OCI-LY1 (cell line): ENCODE measurements at regions not wholly inside any gene's neighbourhood (a gene's known extent, or its start where the extent isn't known, plus 50 kb on each side); places are given as distances from the start of the nearest gene placed in this dataset.

Experiments
- H2AFZ ChIP-seq: fragments of 200-600 bp; sonication (generic), shearing (Covaris generic); 2 replicates; pipeline ENCODE4 v1.6.0; 2014; ENCODE audit warnings: antibody characterized with exemption, mild to moderate bottlenecking, low read length
- H3F3A ChIP-seq: fragments of 200-600 bp; sonication (generic), shearing (Covaris generic); 2 replicates; pipeline ENCODE4 v1.6.0; 2014; ENCODE audit warnings: mild to moderate bottlenecking, antibody characterized with exemption, low read length, moderate library complexity; ENCODE audit not compliant: insufficient read depth
- H3K27ac ChIP-seq: fragments of 200-600 bp; sonication (generic); 2 replicates; pipeline ENCODE4 v1.5.1; 2014; ENCODE audit warnings: low read length, mixed run types, mild to moderate bottlenecking, low read depth; ENCODE audit not compliant: poor library complexity, severe bottlenecking
- H3K27me3 ChIP-seq: fragments of 200-600 bp; sonication (generic); 2 replicates; pipeline ENCODE4 v1.6.0; 2014; ENCODE audit warnings: antibody characterized with exemption, mild to moderate bottlenecking, low read length, moderate library complexity; ENCODE audit not compliant: insufficient read depth
- H3K36me3 ChIP-seq: fragments of 200-600 bp; sonication (generic); 2 replicates; pipeline ENCODE4 v1.6.1; 2014; ENCODE audit warnings: mild to moderate bottlenecking, antibody characterized with exemption, low read length, moderate library complexity, mixed read lengths; ENCODE audit not compliant: insufficient read depth
- H3K4me1 ChIP-seq: fragments of 200-600 bp; sonication (generic); 2 replicates; pipeline ENCODE4 v1.5.1; 2014; ENCODE audit warnings: mild to moderate bottlenecking, low read length, moderate library complexity; ENCODE audit not compliant: insufficient read depth, severe bottlenecking
- H3K4me2 ChIP-seq: fragments of 200-600 bp; sonication (generic), shearing (Covaris generic); 2 replicates; pipeline ENCODE4 v1.6.1; 2014; ENCODE audit warnings: low read length
- H3K4me3 ChIP-seq: fragments of 200-600 bp; sonication (generic); 2 replicates; pipeline ENCODE4 v1.5.1; 2014; ENCODE audit warnings: low read length, low read depth, mild to moderate bottlenecking, mixed read lengths; ENCODE audit not compliant: poor library complexity, severe bottlenecking
- H3K79me2 ChIP-seq: fragments of 200-600 bp; shearing (Covaris generic); 2 replicates; pipeline ENCODE4 v1.6.1; 2016; ENCODE audit warnings: mixed run types, low read length, mixed read lengths; ENCODE audit not compliant: insufficient read depth
- H3K9ac ChIP-seq: fragments of 200-600 bp; sonication (generic), shearing (Covaris generic); 2 replicates; pipeline ENCODE4 v1.6.1; 2014; ENCODE audit warnings: mild to moderate bottlenecking, low read length, mixed read lengths
- H3K9me2 ChIP-seq: fragments of 200-600 bp; sonication (generic), shearing (Covaris generic); 2 replicates; pipeline ENCODE4 v1.6.1; 2014; ENCODE audit warnings: low read depth, mild to moderate bottlenecking, low read length, mixed read lengths
- H3K9me3 ChIP-seq: fragments of 200-600 bp; shearing (Covaris generic); 2 replicates; pipeline ENCODE4 v1.6.1; 2014; ENCODE audit warnings: low read length, mixed read lengths
- H4K20me1 ChIP-seq: fragments of 200-600 bp; sonication (generic), shearing (Covaris generic); 2 replicates; pipeline ENCODE4 v1.6.0; 2016; ENCODE audit warnings: mild to moderate bottlenecking, low read length; ENCODE audit not compliant: insufficient read depth
- EZH2 ChIP-seq: fragments of 200-600 bp; sonication (generic), shearing (Covaris generic); IDR thresholded peaks from 2 replicates; pipeline ENCODE4 v1.8.0; 2017; ENCODE audit warnings: borderline replicate concordance, mixed run types, mild to moderate bottlenecking, antibody characterized with exemption, low read length, moderate library complexity, mixed read lengths
- TF ChIP-seq, protein P1 (sequence below): fragments of 200-600 bp; sonication (generic), shearing (Covaris generic); IDR thresholded peaks from 2 replicates; pipeline ENCODE4 v1.5.1; 2017; ENCODE audit warnings: mild to moderate bottlenecking, antibody characterized with exemption, low read length, moderate library complexity, mixed read lengths

GRCh38 chr20:23215344-23215995 lies 129.3 kb upstream of the CD93 start:
- Histone ChIP-seq H3K27ac (no peak overlapping the region), H3K4me1 (no peaks in the 10 kb centered on the region), H3K4me3 (no peak overlapping the region), H4K20me1 (no peaks in the 10 kb centered on the region), H3K36me3 (no peaks in the 10 kb centered on the region), H3K27me3 (no peaks in the 10 kb centered on the region), H3K9me3 (no peaks in the 10 kb centered on the region), H2AFZ (no peak overlapping the region), H3K4me2 (no peak overlapping the region), H3K9ac (no peak overlapping the region), H3F3A (no peaks in the 10 kb centered on the region), H3K9me2 (no peaks in the 10 kb centered on the region), H3K79me2 (no peaks in the 10 kb centered on the region)
- no peak for TF ChIP-seq EZH2
- TF ChIP-seq, protein P1, sequence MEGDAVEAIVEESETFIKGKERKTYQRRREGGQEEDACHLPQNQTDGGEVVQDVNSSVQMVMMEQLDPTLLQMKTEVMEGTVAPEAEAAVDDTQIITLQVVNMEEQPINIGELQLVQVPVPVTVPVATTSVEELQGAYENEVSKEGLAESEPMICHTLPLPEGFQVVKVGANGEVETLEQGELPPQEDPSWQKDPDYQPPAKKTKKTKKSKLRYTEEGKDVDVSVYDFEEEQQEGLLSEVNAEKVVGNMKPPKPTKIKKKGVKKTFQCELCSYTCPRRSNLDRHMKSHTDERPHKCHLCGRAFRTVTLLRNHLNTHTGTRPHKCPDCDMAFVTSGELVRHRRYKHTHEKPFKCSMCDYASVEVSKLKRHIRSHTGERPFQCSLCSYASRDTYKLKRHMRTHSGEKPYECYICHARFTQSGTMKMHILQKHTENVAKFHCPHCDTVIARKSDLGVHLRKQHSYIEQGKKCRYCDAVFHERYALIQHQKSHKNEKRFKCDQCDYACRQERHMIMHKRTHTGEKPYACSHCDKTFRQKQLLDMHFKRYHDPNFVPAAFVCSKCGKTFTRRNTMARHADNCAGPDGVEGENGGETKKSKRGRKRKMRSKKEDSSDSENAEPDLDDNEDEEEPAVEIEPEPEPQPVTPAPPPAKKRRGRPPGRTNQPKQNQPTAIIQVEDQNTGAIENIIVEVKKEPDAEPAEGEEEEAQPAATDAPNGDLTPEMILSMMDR, result no peak

GRCh38 chr20:23214903-23215302 lies 128.8 kb upstream of the CD93 start:
- TF ChIP-seq, protein P1, result no peak
- no peak for TF ChIP-seq EZH2
- Histone ChIP-seq H3K27ac (no peak overlapping the region), H4K20me1 (no peaks in the 10 kb centered on the region), H3K79me2 (no peaks in the 10 kb centered on the region), H2AFZ (no peak overlapping the region), H3K36me3 (no peaks in the 10 kb centered on the region), H3K4me1 (no peaks in the 10 kb centered on the region), H3K9ac (no peak overlapping the region), H3K9me3 (no peaks in the 10 kb centered on the region), H3K9me2 (no peaks in the 10 kb centered on the region), H3K4me2 (no peak overlapping the region), H3K4me3 (no peak overlapping the region), H3F3A (no peaks in the 10 kb centered on the region), H3K27me3 (no peaks in the 10 kb centered on the region)

DNA sequence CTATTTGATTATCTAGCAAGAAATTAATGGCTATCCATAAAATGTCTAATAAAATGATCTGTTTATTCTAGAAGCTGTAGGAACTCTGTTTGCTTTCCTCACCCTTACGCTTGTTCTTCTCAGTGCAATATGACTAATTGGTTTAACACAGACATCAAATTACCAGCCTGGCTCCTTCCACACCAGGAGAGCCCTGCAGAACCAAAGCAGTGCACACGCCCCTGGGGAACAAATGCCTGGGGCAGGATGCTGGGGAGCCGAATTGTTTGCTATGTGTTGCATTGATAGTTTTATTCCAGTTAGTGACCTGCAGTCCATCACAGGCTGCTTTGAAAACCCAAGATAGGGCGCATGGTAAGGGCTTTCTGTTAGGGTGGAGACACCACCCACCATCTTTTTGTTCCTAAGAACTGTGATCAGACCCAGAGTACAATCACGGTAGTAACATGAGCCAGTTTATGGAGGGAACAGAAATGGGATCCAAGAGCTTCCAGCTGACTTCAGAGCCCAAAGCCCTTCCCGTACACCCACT lies 126.4 kb upstream of the CD93 start:
- no peaks in the 10 kb centered on the region for H3K79me2 ChIP-seq
- H2AFZ ChIP-seq, result no peak overlapping the region
- no peaks in the 10 kb centered on the region for H4K20me1 ChIP-seq
- no peak overlapping the region for H3K27ac ChIP-seq
- H3F3A ChIP-seq, result no peaks in the 10 kb centered on the region
- H3K27me3 ChIP-seq, result no peaks in the 10 kb centered on the region
- H3K9me3 ChIP-seq, result no peaks in the 10 kb centered on the region
- no peaks in the 10 kb centered on the region for H3K9me2 ChIP-seq
- TF ChIP-seq EZH2, result no peak
- no peak overlapping the region for H3K4me3 ChIP-seq
- no peaks in the 10 kb centered on the region for H3K4me1 ChIP-seq
- H3K4me2 ChIP-seq, result no peak overlapping the region
- no peak overlapping the region for H3K9ac ChIP-seq
- H3K36me3 ChIP-seq, result no peaks in the 10 kb centered on the region

GRCh38 chr20:23212011-23212410 lies 125.9 kb upstream of the CD93 start:
- H3K4me3 ChIP-seq, result no peak overlapping the region
- H3F3A ChIP-seq, result no peaks in the 10 kb centered on the region
- H3K9me3 ChIP-seq, result no peaks in the 10 kb centered on the region
- no peaks in the 10 kb centered on the region for H4K20me1 ChIP-seq
- no peak overlapping the region for H2AFZ ChIP-seq
- H3K79me2 ChIP-seq, result no peaks in the 10 kb centered on the region
- H3K9me2 ChIP-seq, result no peaks in the 10 kb centered on the region
- TF ChIP-seq EZH2, result no peak
- TF ChIP-seq, protein P1, result no peak
- no peaks in the 10 kb centered on the region for H3K36me3 ChIP-seq
- no peaks in the 10 kb centered on the region for H3K27me3 ChIP-seq
- no peak overlapping the region for H3K4me2 ChIP-seq
- H3K4me1 ChIP-seq, result no peaks in the 10 kb centered on the region
- H3K27ac ChIP-seq, result no peak overlapping the region
- no peak overlapping the region for H3K9ac ChIP-seq
